ENCODE measurements at regions not wholly inside any gene's neighbourhood (a gene's known extent, or its start where the extent isn't known, plus 50 kb on each side); places are given as distances from the start of the nearest gene placed in this dataset.

GRCh38 chr7:155198196-155198892 is 99.3 kb upstream of the INSIG1 start:
- no peaks in the 10 kb centered on the region for H3K36me3 Mint-ChIP-seq (ENCODE audit: low read depth)
- ChIA-PET CTCF (interaction anchor here (2.3 kb wide), 1 partner anchor 146 kb away, joined by 8 read pairs; no protein-coding TSS in a partner anchor), POLR2A (interaction anchor here (0.9 to 1.4 kb wide), 3 partner anchors 99 to 195 kb away, joined by 3 to 4 read pairs (median 3); partner anchors contain the start of gene INSIG1)
- ATAC-seq (ENCODE audit: low read depth) (no peak), DNase-seq (no peak)
- peaks cover 12% of the 10 kb centered on the region for H3K9me3 Mint-ChIP-seq
- H3K27ac Mint-ChIP-seq, result no peak overlapping the region
- intact Hi-C loops (cut with micrococcal nuclease), result loop anchor here (10.0 kb wide), 1 partner anchor 296 kb away; no protein-coding TSS in a partner anchor
- peaks cover 17% of the 10 kb centered on the region for H3K4me1 Mint-ChIP-seq
- no peaks in the 10 kb centered on the region for H3K27me3 Mint-ChIP-seq
- TF ChIP-seq, protein P1, sequence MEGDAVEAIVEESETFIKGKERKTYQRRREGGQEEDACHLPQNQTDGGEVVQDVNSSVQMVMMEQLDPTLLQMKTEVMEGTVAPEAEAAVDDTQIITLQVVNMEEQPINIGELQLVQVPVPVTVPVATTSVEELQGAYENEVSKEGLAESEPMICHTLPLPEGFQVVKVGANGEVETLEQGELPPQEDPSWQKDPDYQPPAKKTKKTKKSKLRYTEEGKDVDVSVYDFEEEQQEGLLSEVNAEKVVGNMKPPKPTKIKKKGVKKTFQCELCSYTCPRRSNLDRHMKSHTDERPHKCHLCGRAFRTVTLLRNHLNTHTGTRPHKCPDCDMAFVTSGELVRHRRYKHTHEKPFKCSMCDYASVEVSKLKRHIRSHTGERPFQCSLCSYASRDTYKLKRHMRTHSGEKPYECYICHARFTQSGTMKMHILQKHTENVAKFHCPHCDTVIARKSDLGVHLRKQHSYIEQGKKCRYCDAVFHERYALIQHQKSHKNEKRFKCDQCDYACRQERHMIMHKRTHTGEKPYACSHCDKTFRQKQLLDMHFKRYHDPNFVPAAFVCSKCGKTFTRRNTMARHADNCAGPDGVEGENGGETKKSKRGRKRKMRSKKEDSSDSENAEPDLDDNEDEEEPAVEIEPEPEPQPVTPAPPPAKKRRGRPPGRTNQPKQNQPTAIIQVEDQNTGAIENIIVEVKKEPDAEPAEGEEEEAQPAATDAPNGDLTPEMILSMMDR (IDR thresholded peaks at IDR 0.05), result no peak
- H3K4me3 Mint-ChIP-seq, result no peak overlapping the region

- peak; percentile 59 for ATAC-seq (ENCODE audit: low read depth)
- CTCF ChIA-PET, result interaction anchor here (2.3 kb wide), 1 partner anchor 146 kb away, joined by 8 read pairs; no protein-coding TSS in a partner anchor
- peaks cover 19% of the 10 kb centered on the region for H3K4me1 Mint-ChIP-seq
- H3K9me3 Mint-ChIP-seq, result peaks cover 12% of the 10 kb centered on the region
- intact Hi-C loops (cut with micrococcal nuclease), result loop anchor here (10.0 kb wide), 1 partner anchor 296 kb away; no protein-coding TSS in a partner anchor
- H3K36me3 Mint-ChIP-seq (ENCODE audit: low read depth), result no peaks in the 10 kb centered on the region
- H3K4me3 Mint-ChIP-seq, result no peak overlapping the region
- DNase-seq, result no peak
- H3K27me3 Mint-ChIP-seq, result no peaks in the 10 kb centered on the region
- POLR2A ChIA-PET, result interaction anchor here (0.9 to 2.0 kb wide), 4 partner anchors 98 to 196 kb away, joined by 3 to 5 read pairs (median 4); partner anchors contain the start of gene INSIG1
- TF ChIP-seq, protein P1 (IDR thresholded peaks at IDR 0.05), result no peak
- H3K27ac Mint-ChIP-seq, result peak overlapping the region; percentile 43
Measured at GRCh38 chr7:155198901-155199845, 98.5 kb upstream of the INSIG1 start.

GRCh38 chr7:155201325-155202087 is 96.2 kb upstream of the INSIG1 start:
- Mint-ChIP-seq H3K27me3 (no peaks in the 10 kb centered on the region), H3K36me3 (ENCODE audit: low read depth) (peaks cover 2% of the 10 kb centered on the region), H3K4me1 (peaks cover 37% of the 10 kb centered on the region), H3K4me3 (no peak overlapping the region), H3K27ac (no peak overlapping the region), H3K9me3 (peaks cover 8% of the 10 kb centered on the region)
- ChIA-PET CTCF (interaction anchor here (1.1 kb wide), 1 partner anchor 274 kb away, joined by 3 read pairs; no protein-coding TSS in a partner anchor), POLR2A (interaction anchor here (2.0 kb wide), 1 partner anchor 97 kb away, joined by 5 read pairs; the partner anchor contains the start of gene INSIG1)
- ATAC-seq (ENCODE audit: low read depth) (no peak), DNase-seq (no peak)
- TF ChIP-seq, protein P1 (IDR thresholded peaks at IDR 0.05), result no peak
- intact Hi-C loops (cut with micrococcal nuclease), result no loop called here

DNA sequence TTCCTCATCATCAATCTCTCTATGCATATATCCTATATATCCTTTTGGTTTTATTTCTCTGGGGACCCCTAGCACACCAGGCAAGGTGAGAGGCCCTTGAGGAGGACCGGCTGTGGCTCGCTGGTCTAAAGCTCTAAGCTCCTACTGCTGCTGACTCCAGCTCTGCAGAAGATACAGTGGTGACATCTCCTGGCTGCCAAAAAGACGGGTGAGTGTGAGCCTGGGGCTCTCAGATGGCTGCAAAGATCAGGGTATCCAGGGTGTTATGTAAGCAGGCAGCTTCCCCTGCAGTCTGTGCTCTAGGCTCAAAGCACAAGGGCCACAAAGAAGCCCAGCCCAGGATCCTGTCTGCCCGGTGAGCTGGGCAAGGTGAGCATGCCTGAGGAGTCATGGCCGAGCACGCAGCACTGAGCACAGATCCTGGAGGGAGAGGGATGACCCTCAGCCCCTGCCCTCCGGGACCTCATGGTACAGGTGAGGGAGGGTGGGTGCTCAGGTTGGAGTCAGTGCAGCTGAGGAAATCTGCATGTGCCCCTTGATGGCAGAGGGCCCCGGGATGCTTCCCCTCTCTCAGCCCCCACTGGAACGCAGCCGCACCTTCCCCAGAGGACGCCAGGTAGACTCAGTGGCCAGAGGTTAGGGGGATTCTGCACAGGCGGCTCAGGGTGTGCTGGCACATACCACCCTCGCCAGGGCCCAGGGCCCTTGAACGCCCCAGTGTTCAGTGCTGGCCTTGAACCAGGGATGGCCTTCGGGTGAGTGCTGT is 95.4 kb upstream of the INSIG1 start:
- Mint-ChIP-seq H3K27me3 (no peaks in the 10 kb centered on the region), H3K4me1 (peaks cover 45% of the 10 kb centered on the region), H3K4me3 (no peak overlapping the region), H3K36me3 (ENCODE audit: low read depth) (peaks cover 2% of the 10 kb centered on the region), H3K9me3 (peaks cover 5% of the 10 kb centered on the region), H3K27ac (peak overlapping the region; percentile 31)
- DNase-seq, result no peak
- no peak for ATAC-seq (ENCODE audit: low read depth)
- POLR2A ChIA-PET, result no interaction called here
- intact Hi-C loops (cut with micrococcal nuclease), result no loop called here
- CTCF ChIA-PET, result interaction anchor here (1.1 kb wide), 1 partner anchor 275 kb away, joined by 3 read pairs; no protein-coding TSS in a partner anchor
- TF ChIP-seq, protein P1 (IDR thresholded peaks at IDR 0.05), result no peak

Data from activated B cell treated with CpG ODN at 0.5 μM for 24 hours (primary cell).